GM12878 (cell line): ENCODE measurements at regions not wholly inside any gene's neighbourhood (a gene's known extent, or its start where the extent isn't known, plus 50 kb on each side); places are given as distances from the start of the nearest gene placed in this dataset.

Experiments
- ATAC-seq: fragments of 200-7000 bp; cut with Tn5 transposase; 3 replicates; pipeline ENCODE4 v1.9.1; 2020; ENCODE audit warnings: mild to moderate bottlenecking, moderate library complexity
- BruUV-seq: library from RNA; stranded (reverse); fragments of 400-500 nt; replicated peaks from 2 replicates; lab custom pipeline; 2021; lab: Mats Ljungman, UMichigan
- CTCF ChIA-PET: fragments of 300-600 bp; sonication (Branson Sonifier 250); formaldehyde crosslinking; extraction: SDS; loops from one replicate; lab custom pipeline; 2021; ENCODE audit warnings: inconsistent platforms; lab: Yijun Ruan, JAX
- POLR2A ChIA-PET: fragments of 350-600 bp; formaldehyde crosslinking; extraction: SDS; loops from one replicate; lab custom pipeline; 2021; ENCODE audit warnings: inconsistent platforms; lab: Charles Lee
- RAD21 ChIA-PET: fragments of 300-600 bp; sonication (Branson Sonifier 250); formaldehyde crosslinking; loops from one replicate; lab custom pipeline; 2023; ENCODE audit warnings: antibody characterized with exemption; ENCODE audit not compliant: unreplicated experiment; lab: Charles Lee
- SMC1A ChIA-PET: fragments of 300-600 bp; sonication (Branson Sonifier 250); formaldehyde crosslinking; loops from one replicate; lab custom pipeline; 2023; ENCODE audit not compliant: unreplicated experiment, uncharacterized antibody; lab: Charles Lee
- DNase-seq: peaks from one replicate; pipeline ENCODE4 v3.0.0-alpha.2; 2011; ENCODE audit warnings: low read depth, low spot score
- FAIRE-seq: peaks from 3 replicates; lab custom pipeline; 2011; peaks lifted over from hg19 to GRCh38; lab: Jason Lieb, UNC
- H2AFZ ChIP-seq: 2 replicates; pipeline ENCODE4 v1.6.0; 2011; ENCODE audit warnings: low read depth, low read length, control low read depth; ENCODE audit not compliant: control insufficient read depth
- H3K27ac ChIP-seq: 2 replicates; pipeline ENCODE4 v1.5.1; 2011; ENCODE audit warnings: control low read depth; ENCODE audit not compliant: control insufficient read depth, insufficient read depth
- H3K27me3 ChIP-seq, 2 experiments: replicated peaks in 1 of 2; 2 replicates each; pipeline versions ENCODE4 v1.6.0 to v1.6.1; 2011; ENCODE audit warnings: low read length in 1 of 2; ENCODE audit not compliant: control insufficient read depth in 2 of 2, insufficient read depth in 2 of 2
- H3K36me3 ChIP-seq, 2 experiments: 2 replicates each; pipeline ENCODE4 v1.5.1; 2011; ENCODE audit warnings: low read length in 1 of 2; ENCODE audit not compliant: control insufficient read depth in 2 of 2, insufficient read depth in 2 of 2
- H3K4me1 ChIP-seq: 2 replicates; pipeline ENCODE4 v1.6.1; 2011; ENCODE audit warnings: mild to moderate bottlenecking, low read length, moderate library complexity, mixed read lengths; ENCODE audit not compliant: control insufficient read depth, insufficient read depth
- H3K4me2 ChIP-seq: 2 replicates; pipeline ENCODE4 v1.6.0; 2011; ENCODE audit warnings: control low read depth; ENCODE audit not compliant: control insufficient read depth, insufficient read depth
- H3K4me3 ChIP-seq: fragments of 200-600 bp; sonication (generic); 2 replicates; pipeline ENCODE4 v1.5.1; 2016
- H3K79me2 ChIP-seq: 2 replicates; pipeline ENCODE4 v1.6.0; 2011; ENCODE audit warnings: low read length; ENCODE audit not compliant: control insufficient read depth, insufficient read depth
- H3K9ac ChIP-seq: 2 replicates; pipeline ENCODE4 v1.8.0; 2011; ENCODE audit warnings: low read length, control low read depth, mixed read lengths; ENCODE audit not compliant: control insufficient read depth, insufficient read depth
- H3K9me3 ChIP-seq: replicated peaks from 3 replicates; pipeline ENCODE4 v1.5.1; 2011; ENCODE audit warnings: mild to moderate bottlenecking, low read length; ENCODE audit not compliant: control insufficient read depth, insufficient read depth
- H4K20me1 ChIP-seq: 2 replicates; pipeline ENCODE4 v1.6.0; 2011; ENCODE audit not compliant: control insufficient read depth, insufficient read depth
- FOXM1 ChIP-seq: IDR thresholded peaks from 2 replicates; pipeline ENCODE4 v1.6.1; 2012; ENCODE audit warnings: low read depth, mild to moderate bottlenecking, inconsistent platforms, low read length, moderate library complexity
- KDM1A ChIP-seq: fragments of 200-600 bp; sonication (generic); IDR thresholded peaks from 2 replicates; pipeline ENCODE4 v1.6.1; 2016; ENCODE audit warnings: borderline replicate concordance
- MEF2B ChIP-seq: fragments of 450-650 bp; IDR thresholded peaks from 2 replicates; pipeline ENCODE4 v1.6.1; 2018; ENCODE audit warnings: mild to moderate bottlenecking, moderate library complexity; ENCODE audit not compliant: partially characterized antibody, poor library complexity, severe bottlenecking
- NFXL1 ChIP-seq: fragments of 450-650 bp; IDR thresholded peaks from 2 replicates; pipeline ENCODE4 v1.6.1; 2017; ENCODE audit warnings: antibody characterized with exemption, mild to moderate bottlenecking, borderline replicate concordance
- NFYB ChIP-seq: IDR thresholded peaks from 2 replicates; pipeline ENCODE4 v1.6.1; 2011; ENCODE audit warnings: low read depth, mild to moderate bottlenecking, low read length, improper control_type of control experiment, moderate library complexity; ENCODE audit not compliant: insufficient read depth
- POLR2AphosphoS2 ChIP-seq: IDR thresholded peaks from 2 replicates; pipeline ENCODE4 v1.6.1; 2011; ENCODE audit warnings: low read depth, mild to moderate bottlenecking, low read length, improper control_type of control experiment, moderate library complexity
- RELA ChIP-seq: fragments of 450-650 bp; IDR thresholded peaks from 2 replicates; pipeline ENCODE4 v1.8.0; 2014; ENCODE audit warnings: borderline replicate concordance; ENCODE audit not compliant: partially characterized antibody
- SUZ12 ChIP-seq: fragments of 200-600 bp; sonication (generic); IDR thresholded peaks from one replicate; pipeline ENCODE4 v1.6.1; 2018; ENCODE audit warnings: antibody characterized with exemption, mild to moderate bottlenecking; ENCODE audit not compliant: unreplicated experiment
- TCF3 ChIP-seq: IDR thresholded peaks from 2 replicates; pipeline ENCODE4 v1.6.1; 2012; ENCODE audit warnings: low read depth, mild to moderate bottlenecking, low read length, borderline replicate concordance; ENCODE audit not compliant: insufficient read depth
- WGBS: methylation state at CpG from one replicate; pipeline ENCODE4 v1.1.6; 2016; ENCODE audit warnings: low lambda C conversion rate; ENCODE audit not compliant: insufficient replicate concordance, insufficient coverage; ENCODE audit errors: missing lambda C conversion rate; 5-methylcytosine and 5-hydroxymethylcytosine counted together
- in situ Hi-C: fragments of 300-500 bp; cut with MboI; formaldehyde crosslinking; loops from 9 replicates; pipeline ENCODE4 v1.14.3; 2018; ENCODE audit warnings: mixed read lengths
- intact Hi-C: fragments of 100-400 bp; cut with micrococcal nuclease; formaldehyde crosslinking; loops from one replicate; pipeline ENCODE4 v1.14.2; 2022; ENCODE audit not compliant: unreplicated experiment
- TF ChIP-seq, protein P1 (sequence below): IDR thresholded peaks from 2 replicates; pipeline ENCODE4 v1.6.1; 2012; ENCODE audit warnings: improper control_type of control experiment, low read depth, low read length; ENCODE audit not compliant: insufficient replicate concordance

DNA sequence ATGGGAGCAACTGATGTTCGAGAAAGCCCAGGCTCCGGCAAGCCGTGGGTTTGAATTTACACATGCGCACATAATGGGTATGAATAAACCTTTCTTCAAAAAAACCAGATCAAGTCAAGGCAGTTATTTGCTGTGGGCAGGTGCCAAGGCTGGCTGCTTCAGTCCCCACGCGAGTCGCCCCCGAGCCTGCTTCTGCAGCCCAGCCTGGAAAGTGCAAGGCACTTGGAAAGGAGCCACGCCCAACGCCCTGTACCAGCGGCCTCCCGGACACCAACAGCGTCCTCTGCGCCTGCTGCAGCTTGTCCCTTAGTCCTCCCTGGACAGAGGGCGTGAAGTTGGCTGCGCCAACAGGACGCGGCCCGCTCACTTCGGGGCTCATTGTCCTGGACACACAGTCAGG lies 68.9 kb downstream of the KLF15 start (continued):
- TF ChIP-seq MEF2B: no peak
- no peak for TF ChIP-seq TCF3
- TF ChIP-seq, all 136 proteins: peak for 0

DNA sequence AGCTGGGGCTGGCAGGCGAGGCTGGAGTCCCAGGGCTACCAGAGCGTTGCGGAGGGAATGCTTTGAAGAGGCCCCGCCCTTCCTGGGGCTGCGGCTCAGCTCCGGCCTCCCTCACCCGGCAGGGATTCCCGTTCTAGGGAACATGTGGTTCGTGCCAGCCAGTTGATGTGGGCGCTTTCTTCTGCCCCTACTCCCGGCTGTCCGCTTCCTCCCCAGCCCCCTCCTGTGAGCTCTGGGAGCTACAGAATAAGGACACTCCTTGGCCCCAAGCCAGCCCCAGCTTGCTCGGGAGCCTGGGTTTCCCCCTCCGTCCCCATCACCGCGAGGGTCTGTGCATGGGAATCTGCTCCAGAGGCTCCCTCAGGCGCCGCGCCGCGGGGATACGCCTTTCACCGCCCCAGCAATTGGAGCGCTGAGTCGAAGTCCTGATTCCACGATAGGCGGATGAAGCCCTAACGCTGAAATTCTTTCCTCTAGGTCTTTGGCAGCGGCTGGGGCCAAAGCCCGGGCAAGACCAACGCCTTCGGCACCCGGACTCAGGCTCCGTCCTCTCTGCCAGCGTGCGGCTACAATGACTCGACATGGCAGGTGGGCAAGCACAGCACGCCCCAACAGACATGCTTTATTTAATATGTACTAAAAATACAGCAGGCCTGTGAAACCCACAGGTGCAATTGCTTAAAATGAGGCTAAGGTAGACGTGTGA lies 69.5 kb downstream of the KLF15 start:
- BruUV-seq: no TSS peak
- in situ Hi-C loops: loop anchor here (25.0 kb wide), 1 partner anchor 100 kb away; the partner anchor contains the start of gene CFAP100
- CTCF ChIA-PET: no interaction called here

GRCh38 chr3:126287171-126287535 lies 70.1 kb downstream of the KLF15 start:
- Histone ChIP-seq H4K20me1 (no peaks in the 10 kb centered on the region), H3K36me3 (no peaks in the 10 kb centered on the region), H3K4me1 (no peaks in the 10 kb centered on the region), H3K27me3 (peaks cover 3 to 13% of the 10 kb centered on the region in 2 experiments), H3K4me3 (no peak overlapping the region), H3K9me3 (no peaks in the 10 kb centered on the region), H3K79me2 (no peaks in the 10 kb centered on the region), H3K4me2 (no peak overlapping the region), H3K27ac (no peak overlapping the region), H3K9ac (no peak overlapping the region), H2AFZ (no peak overlapping the region)
- in situ Hi-C loops: loop anchor here (25.0 kb wide), 1 partner anchor 100 kb away; the partner anchor contains the start of gene CFAP100
- no peak for FAIRE-seq
- DNase-seq: no peak
- SMC1A ChIA-PET: no interaction called here
- CTCF ChIA-PET: no interaction called here
- intact Hi-C loops: no loop called here
- RAD21 ChIA-PET: no interaction called here
- BruUV-seq: no TSS peak
- POLR2A ChIA-PET: no interaction called here
- no peak for ATAC-seq
- 23% methylated on average over 6 of the region's 7 CpGs for WGBS
- TF ChIP-seq, protein P1, sequence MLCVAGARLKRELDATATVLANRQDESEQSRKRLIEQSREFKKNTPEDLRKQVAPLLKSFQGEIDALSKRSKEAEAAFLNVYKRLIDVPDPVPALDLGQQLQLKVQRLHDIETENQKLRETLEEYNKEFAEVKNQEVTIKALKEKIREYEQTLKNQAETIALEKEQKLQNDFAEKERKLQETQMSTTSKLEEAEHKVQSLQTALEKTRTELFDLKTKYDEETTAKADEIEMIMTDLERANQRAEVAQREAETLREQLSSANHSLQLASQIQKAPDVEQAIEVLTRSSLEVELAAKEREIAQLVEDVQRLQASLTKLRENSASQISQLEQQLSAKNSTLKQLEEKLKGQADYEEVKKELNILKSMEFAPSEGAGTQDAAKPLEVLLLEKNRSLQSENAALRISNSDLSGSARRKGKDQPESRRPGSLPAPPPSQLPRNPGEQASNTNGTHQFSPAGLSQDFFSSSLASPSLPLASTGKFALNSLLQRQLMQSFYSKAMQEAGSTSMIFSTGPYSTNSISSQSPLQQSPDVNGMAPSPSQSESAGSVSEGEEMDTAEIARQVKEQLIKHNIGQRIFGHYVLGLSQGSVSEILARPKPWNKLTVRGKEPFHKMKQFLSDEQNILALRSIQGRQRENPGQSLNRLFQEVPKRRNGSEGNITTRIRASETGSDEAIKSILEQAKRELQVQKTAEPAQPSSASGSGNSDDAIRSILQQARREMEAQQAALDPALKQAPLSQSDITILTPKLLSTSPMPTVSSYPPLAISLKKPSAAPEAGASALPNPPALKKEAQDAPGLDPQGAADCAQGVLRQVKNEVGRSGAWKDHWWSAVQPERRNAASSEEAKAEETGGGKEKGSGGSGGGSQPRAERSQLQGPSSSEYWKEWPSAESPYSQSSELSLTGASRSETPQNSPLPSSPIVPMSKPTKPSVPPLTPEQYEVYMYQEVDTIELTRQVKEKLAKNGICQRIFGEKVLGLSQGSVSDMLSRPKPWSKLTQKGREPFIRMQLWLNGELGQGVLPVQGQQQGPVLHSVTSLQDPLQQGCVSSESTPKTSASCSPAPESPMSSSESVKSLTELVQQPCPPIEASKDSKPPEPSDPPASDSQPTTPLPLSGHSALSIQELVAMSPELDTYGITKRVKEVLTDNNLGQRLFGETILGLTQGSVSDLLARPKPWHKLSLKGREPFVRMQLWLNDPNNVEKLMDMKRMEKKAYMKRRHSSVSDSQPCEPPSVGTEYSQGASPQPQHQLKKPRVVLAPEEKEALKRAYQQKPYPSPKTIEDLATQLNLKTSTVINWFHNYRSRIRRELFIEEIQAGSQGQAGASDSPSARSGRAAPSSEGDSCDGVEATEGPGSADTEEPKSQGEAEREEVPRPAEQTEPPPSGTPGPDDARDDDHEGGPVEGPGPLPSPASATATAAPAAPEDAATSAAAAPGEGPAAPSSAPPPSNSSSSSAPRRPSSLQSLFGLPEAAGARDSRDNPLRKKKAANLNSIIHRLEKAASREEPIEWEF: no peak
- no peak for TF ChIP-seq RELA
- TF ChIP-seq NFXL1: no peak
- TF ChIP-seq NFYB: no peak
- TF ChIP-seq SUZ12: no peak
- TF ChIP-seq KDM1A: no peak
- TF ChIP-seq FOXM1: no peak

More for the DNA sequence above, 69.5 kb downstream of the KLF15 start:
- DNase-seq (no peak), FAIRE-seq (no peak), ATAC-seq (no peak)
- no peaks in the 10 kb centered on the region for H3K4me1 ChIP-seq
- H3K9me3 ChIP-seq: no peaks in the 10 kb centered on the region
- WGBS: 7% methylated on average over 39 of the region's 39 CpGs
- no peak overlapping the region for H2AFZ ChIP-seq
- no peak overlapping the region for H3K27ac ChIP-seq
- intact Hi-C loops: no loop called here
- H3K4me3 ChIP-seq: no peak overlapping the region
- H3K4me2 ChIP-seq: no peak overlapping the region
- H4K20me1 ChIP-seq: no peaks in the 10 kb centered on the region
- RAD21 ChIA-PET: no interaction called here
- H3K9ac ChIP-seq: no peak overlapping the region
- TF ChIP-seq POLR2AphosphoS2: no peak
- H3K27me3 ChIP-seq: peaks cover 3 to 13% of the 10 kb centered on the region in 2 experiments
- no peaks in the 10 kb centered on the region for H3K36me3 ChIP-seq
- POLR2A ChIA-PET: no interaction called here
- SMC1A ChIA-PET: no interaction called here
- no peaks in the 10 kb centered on the region for H3K79me2 ChIP-seq
